CD14-positive monocyte (primary cell): ENCODE measurements at regions not wholly inside any gene's neighbourhood (a gene's known extent, or its start where the extent isn't known, plus 50 kb on each side); places are given as distances from the start of the nearest gene placed in this dataset.

Experiments used
- DNase-seq, 3 donors: peaks; one replicate each; pipeline ENCODE4 v3.0.0-alpha.2; 2011 to 2022
- H2AFZ ChIP-seq: 2 replicates; pipeline ENCODE4 v1.6.0; 2012; ENCODE audit warnings: mild to moderate bottlenecking, low read depth, low read length, inconsistent platforms; ENCODE audit not compliant: insufficient read depth, poor library complexity, severe bottlenecking
- H3K27ac ChIP-seq, 2 donors: 1 replicate in 1 of 2; 2 replicates in 1 of 2; pipeline ENCODE4 v1.5.1; 2012 to 2013; ENCODE audit warnings: low read length in 2 of 2, control low read depth in 1 of 2, inconsistent platforms in 1 of 2, low read depth in 1 of 2, mild to moderate bottlenecking in 1 of 2
- H3K27me3 ChIP-seq, 2 donors: one replicate each; pipeline versions ENCODE4 v1.6.0 to v1.6.1; 2011 to 2013; ENCODE audit warnings: low read length in 2 of 2; ENCODE audit not compliant: control insufficient read depth in 2 of 2, insufficient read depth in 2 of 2
- H3K36me3 ChIP-seq, 2 donors: replicated peaks in 1 of 2; 1 replicate in 1 of 2; 2 replicates in 1 of 2; pipeline versions ENCODE4 v1.5.1 to v1.6.1; 2012 to 2013; ENCODE audit warnings: low read length in 2 of 2, control low read depth in 1 of 2, inconsistent platforms in 1 of 2, mild to moderate bottlenecking in 1 of 2; ENCODE audit not compliant: insufficient read depth in 2 of 2, control insufficient read depth in 1 of 2
- H3K4me1 ChIP-seq, 2 donors: 1 replicate in 1 of 2; 2 replicates in 1 of 2; pipeline versions ENCODE4 v1.5.1 to v1.6.1; 2012 to 2013; ENCODE audit warnings: low read length in 2 of 2, control low read depth in 1 of 2, inconsistent platforms in 1 of 2, mild to moderate bottlenecking in 1 of 2, moderate library complexity in 1 of 2; ENCODE audit not compliant: insufficient read depth in 2 of 2, control insufficient read depth in 1 of 2
- H3K4me2 ChIP-seq: replicated peaks from 2 replicates; pipeline ENCODE3; 2012; ENCODE audit warnings: low read length, moderate library complexity, mild to moderate bottlenecking; ENCODE audit not compliant: poor library complexity, severe bottlenecking; ENCODE audit errors: extremely low read depth
- H3K4me3 ChIP-seq, 3 experiments: fragments of 200-600 bp in 1 of 3; sonication (generic) in 1 of 3; replicated peaks in 1 of 3; 1 replicate in 2 of 3; 2 replicates in 1 of 3; pipeline ENCODE4 v1.5.1; 2011 to 2013; ENCODE audit warnings: low read length in 3 of 3, mild to moderate bottlenecking in 3 of 3, control low read depth in 2 of 3, low read depth in 2 of 3, inconsistent platforms in 1 of 3, moderate library complexity in 1 of 3
- H3K79me2 ChIP-seq: 2 replicates; pipeline ENCODE4 v1.6.0; 2012; ENCODE audit warnings: mild to moderate bottlenecking, control low read depth, inconsistent platforms, low read length, moderate library complexity; ENCODE audit not compliant: insufficient read depth
- H3K9ac ChIP-seq: 2 replicates; pipeline ENCODE4 v1.6.0; 2017; ENCODE audit warnings: low read length, mild to moderate bottlenecking; ENCODE audit not compliant: insufficient read depth, poor library complexity, severe bottlenecking
- H3K9me3 ChIP-seq, 2 donors: replicated peaks in 1 of 2; 1 replicate in 1 of 2; 2 replicates in 1 of 2; pipeline versions ENCODE4 v1.5.1 to v1.6.1; 2012 to 2013; ENCODE audit warnings: low read length in 2 of 2, control low read depth in 1 of 2; ENCODE audit not compliant: control insufficient read depth in 1 of 2, insufficient read depth in 1 of 2
- H4K20me1 ChIP-seq: 2 replicates; pipeline ENCODE4 v1.6.0; 2012; ENCODE audit warnings: mild to moderate bottlenecking, low read length, control low read depth, moderate library complexity; ENCODE audit not compliant: insufficient read depth
- H3K27ac Mint-ChIP-seq, 7 donors: one replicate each; pipeline ENCODE4 v1.8.0; 2020; ENCODE audit warnings: mild to moderate bottlenecking in 7 of 7, mixed read lengths in 7 of 7, moderate library complexity in 6 of 7, inconsistent platforms in 2 of 7
- H3K27me3 Mint-ChIP-seq, 3 donors: one replicate each; pipeline ENCODE4 v1.8.0; 2021 to 2022; ENCODE audit warnings: low read depth in 3 of 3, mild to moderate bottlenecking in 3 of 3, mixed read lengths in 3 of 3, moderate library complexity in 3 of 3, inconsistent platforms in 1 of 3
- H3K36me3 Mint-ChIP-seq, 2 donors: one replicate each; pipeline ENCODE4 v1.8.0; 2020; ENCODE audit warnings: mixed read lengths in 2 of 2, inconsistent platforms in 1 of 2, mild to moderate bottlenecking in 1 of 2
- H3K4me1 Mint-ChIP-seq: one replicate; pipeline ENCODE4 v1.8.0; 2020; ENCODE audit warnings: mild to moderate bottlenecking, mixed read lengths
- H3K4me3 Mint-ChIP-seq, 2 donors: one replicate each; pipeline ENCODE4 v1.8.0; 2020; ENCODE audit warnings: mild to moderate bottlenecking in 2 of 2, mixed read lengths in 2 of 2, moderate library complexity in 1 of 2
- H3K9me3 Mint-ChIP-seq, 7 donors: one replicate each; pipeline ENCODE4 v1.8.0; 2020 to 2022; ENCODE audit warnings: mixed read lengths in 7 of 7, mild to moderate bottlenecking in 6 of 7, moderate library complexity in 6 of 7, inconsistent platforms in 2 of 7
- WGBS: methylation state at CpG from one replicate; pipeline ENCODE4 v1.1.5; 2013; ENCODE audit warnings: missing lambda C conversion rate; ENCODE audit not compliant: insufficient coverage; 5-methylcytosine and 5-hydroxymethylcytosine counted together
- intact Hi-C, 2 donors: fragments of 100-400 bp; cut with micrococcal nuclease; formaldehyde crosslinking; loops; one replicate each; pipeline versions ENCODE4 v1.15.0 to v1.15.1; 2023
- TF ChIP-seq, protein P1 (sequence below): fragments of 200-600 bp; IDR thresholded peaks from one replicate; pipeline ENCODE4 v1.8.0; 2022; ENCODE audit warnings: antibody characterized with exemption, mild to moderate bottlenecking

DNA sequence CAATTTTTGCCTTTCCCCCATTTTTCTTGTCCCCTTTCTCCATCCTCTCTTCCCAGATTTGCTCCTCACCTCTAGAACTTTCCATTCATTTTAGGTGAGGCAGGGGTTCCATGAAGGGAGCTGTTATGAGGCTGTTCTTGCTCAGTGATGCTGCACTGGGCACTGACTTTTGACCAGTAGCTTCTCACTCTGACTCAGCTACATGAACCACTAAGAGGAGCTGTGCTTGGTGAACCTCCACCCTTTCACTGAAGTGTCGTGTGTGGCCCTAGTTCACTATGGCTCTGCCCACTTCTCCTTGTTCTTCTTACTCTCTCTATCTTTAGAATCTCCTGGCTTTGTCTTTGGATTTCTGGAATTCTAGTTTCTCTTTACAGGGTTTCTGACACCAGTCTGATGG is 73.4 kb upstream of the ADRA1D start:
- H3K27me3 Mint-ChIP-seq, result peaks cover 0 to 6% (median 6%) of the 10 kb centered on the region in 3 donors
- WGBS, result 40% methylated on average over 1 of the region's 1 CpG

DNA sequence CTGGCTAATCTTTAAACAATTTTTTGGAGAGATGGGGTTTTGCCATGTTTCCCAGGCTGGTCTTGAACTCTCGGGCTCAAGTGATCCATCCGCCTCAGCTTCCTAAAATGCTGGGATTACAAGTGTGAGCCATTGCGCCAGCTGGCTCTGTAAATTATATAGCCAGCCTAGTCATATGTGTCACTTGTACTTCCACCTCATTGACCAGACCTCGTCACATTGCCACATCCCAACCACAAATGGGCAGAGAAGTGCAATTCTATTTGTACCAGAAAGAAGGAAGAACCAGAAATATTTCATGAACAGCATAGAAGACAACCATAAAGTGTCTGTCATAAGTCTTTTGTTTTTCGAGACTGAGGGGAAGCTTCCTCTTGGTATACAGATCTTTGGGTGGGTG is 71.2 kb upstream of the ADRA1D start:
- 0% methylated on average over 1 of the region's 5 CpGs for WGBS
- H3K9ac ChIP-seq, result no peak overlapping the region

More for the DNA sequence above, 73.4 kb upstream of the ADRA1D start:
- Mint-ChIP-seq H3K36me3 (peaks cover 0 to 3% of the 10 kb centered on the region in 2 donors), H3K9me3 (peaks cover 0 to 13% (median 11%) of the 10 kb centered on the region in 7 donors), H3K4me1 (peaks cover 55% of the 10 kb centered on the region), H3K4me3 (no peak overlapping the region), H3K27ac (peak overlapping the region in 1 of 7 donors; percentile 44)
- Histone ChIP-seq H3K4me3 (no peak overlapping the region), H3K9ac (no peak overlapping the region), H3K79me2 (no peaks in the 10 kb centered on the region), H3K27me3 (no peaks in the 10 kb centered on the region), H3K36me3 (no peaks in the 10 kb centered on the region), H2AFZ (no peak overlapping the region), H3K4me2 (no peak overlapping the region), H3K9me3 (no peaks in the 10 kb centered on the region), H4K20me1 (no peaks in the 10 kb centered on the region), H3K27ac (no peak overlapping the region), H3K4me1 (peaks cover 47 to 54% of the 10 kb centered on the region in 2 donors)
- intact Hi-C loops, result loop anchor here in 1 of 2 donors (10.0 kb wide), 1 partner anchor 92 kb away; no protein-coding TSS in a partner anchor
- DNase-seq, result peak in 1 of 3 donors; percentile 16
- TF ChIP-seq, protein P1, sequence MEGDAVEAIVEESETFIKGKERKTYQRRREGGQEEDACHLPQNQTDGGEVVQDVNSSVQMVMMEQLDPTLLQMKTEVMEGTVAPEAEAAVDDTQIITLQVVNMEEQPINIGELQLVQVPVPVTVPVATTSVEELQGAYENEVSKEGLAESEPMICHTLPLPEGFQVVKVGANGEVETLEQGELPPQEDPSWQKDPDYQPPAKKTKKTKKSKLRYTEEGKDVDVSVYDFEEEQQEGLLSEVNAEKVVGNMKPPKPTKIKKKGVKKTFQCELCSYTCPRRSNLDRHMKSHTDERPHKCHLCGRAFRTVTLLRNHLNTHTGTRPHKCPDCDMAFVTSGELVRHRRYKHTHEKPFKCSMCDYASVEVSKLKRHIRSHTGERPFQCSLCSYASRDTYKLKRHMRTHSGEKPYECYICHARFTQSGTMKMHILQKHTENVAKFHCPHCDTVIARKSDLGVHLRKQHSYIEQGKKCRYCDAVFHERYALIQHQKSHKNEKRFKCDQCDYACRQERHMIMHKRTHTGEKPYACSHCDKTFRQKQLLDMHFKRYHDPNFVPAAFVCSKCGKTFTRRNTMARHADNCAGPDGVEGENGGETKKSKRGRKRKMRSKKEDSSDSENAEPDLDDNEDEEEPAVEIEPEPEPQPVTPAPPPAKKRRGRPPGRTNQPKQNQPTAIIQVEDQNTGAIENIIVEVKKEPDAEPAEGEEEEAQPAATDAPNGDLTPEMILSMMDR, result no peak

More for the DNA sequence above, 71.2 kb upstream of the ADRA1D start:
- Histone ChIP-seq H3K27me3 (no peaks in the 10 kb centered on the region), H3K9me3 (no peaks in the 10 kb centered on the region), H3K36me3 (no peaks in the 10 kb centered on the region), H4K20me1 (no peaks in the 10 kb centered on the region), H3K4me2 (peak overlapping the region; percentile 8), H2AFZ (no peak overlapping the region), H3K4me1 (peaks cover 46 to 49% of the 10 kb centered on the region in 2 donors), H3K27ac (peak overlapping the region; percentile 58 to 83), H3K79me2 (no peaks in the 10 kb centered on the region), H3K4me3 (no peak overlapping the region)
- Mint-ChIP-seq H3K36me3 (no peaks in the 10 kb centered on the region), H3K27me3 (peaks cover 0 to 6% (median 4%) of the 10 kb centered on the region in 3 donors), H3K9me3 (peaks cover 0 to 6% (median 2%) of the 10 kb centered on the region in 7 donors), H3K27ac (peak overlapping the region; percentile 85 to 95 (median 92)), H3K4me1 (peaks cover 55% of the 10 kb centered on the region), H3K4me3 (peak overlapping the region in 1 of 2 donors; percentile 40)
- TF ChIP-seq, protein P1, result no peak
- DNase-seq, result peak; percentile 91 to 95 (median 92)
- intact Hi-C loops, result loop anchor here in 1 of 2 donors (10.0 kb wide), 1 partner anchor 95 kb away; no protein-coding TSS in a partner anchor
